ENCODE measurements at regions not wholly inside any gene's neighbourhood (a gene's known extent, or its start where the extent isn't known, plus 50 kb on each side); places are given as distances from the start of the nearest gene placed in this dataset.

- Histone ChIP-seq H3K27ac (replicated peaks in 1 of 4) (no peak overlapping the region), H3K4me1 (peaks cover 0 to 11% (median 7%) of the 10 kb centered on the region in 4 donors), H3K27me3 (peaks cover 0 to 21% (median 0%) of the 10 kb centered on the region in 4 donors), H3K4me3 (no peak overlapping the region), H3K9me3 (no peaks in the 10 kb centered on the region), H3K36me3 (no peaks in the 10 kb centered on the region)
- WGBS: 90% methylated on average over 10 of the region's 19 CpGs
- intact Hi-C loops (cut with DNase I): no loop called here
- TF ChIP-seq CTCF (IDR thresholded peaks at IDR 0.05) (no peak), POLR2A (IDR thresholded peaks at IDR 0.05; ENCODE audit: low read depth) (no peak), POLR2AphosphoS5 (IDR thresholded peaks at IDR 0.05) (no peak)
- DNase-seq (ENCODE audit: extremely low spot score): no peak
Measured at GRCh38 chr1:10936998-10937901, 75.2 kb upstream of the TARDBP start.

- Histone ChIP-seq H3K4me1 (peaks cover 3 to 21% (median 11%) of the 10 kb centered on the region in 4 donors), H3K9me3 (no peaks in the 10 kb centered on the region), H3K36me3 (no peaks in the 10 kb centered on the region), H3K27me3 (peaks cover 0 to 20% (median 0%) of the 10 kb centered on the region in 4 donors), H3K27ac (replicated peaks in 1 of 4) (no peak overlapping the region), H3K4me3 (no peak overlapping the region)
- no peak for DNase-seq (ENCODE audit: extremely low spot score)
- no peak for TF ChIP-seq EP300 (IDR thresholded peaks at IDR 0.05)
- no peak for TF ChIP-seq POLR2A (IDR thresholded peaks at IDR 0.05; ENCODE audit: low read depth)
- no peak for TF ChIP-seq POLR2AphosphoS5 (IDR thresholded peaks at IDR 0.05)
- TF ChIP-seq CTCF (IDR thresholded peaks at IDR 0.05): no peak
- WGBS: 93% methylated on average over 12 of the region's 17 CpGs
- intact Hi-C loops (cut with DNase I): no loop called here
Measured at GRCh38 chr1:10938741-10939417, 73.6 kb upstream of the TARDBP start.

- Histone ChIP-seq H3K4me3 (no peak overlapping the region), H3K27me3 (peaks cover 0 to 10% (median 0%) of the 10 kb centered on the region in 4 donors), H3K9me3 (no peaks in the 10 kb centered on the region), H3K27ac (replicated peaks in 1 of 4) (no peak overlapping the region), H3K4me1 (peaks cover 10 to 30% (median 20%) of the 10 kb centered on the region in 4 donors), H3K36me3 (no peaks in the 10 kb centered on the region)
- DNase-seq (ENCODE audit: extremely low spot score): no peak
- WGBS: 53% methylated on average over 20 of the region's 20 CpGs
- no peak for TF ChIP-seq EP300 (IDR thresholded peaks at IDR 0.05)
- no peak for TF ChIP-seq POLR2A (IDR thresholded peaks at IDR 0.05; ENCODE audit: low read depth)
- TF ChIP-seq CTCF (IDR thresholded peaks at IDR 0.05): no peak
- no peak for TF ChIP-seq POLR2AphosphoS5 (IDR thresholded peaks at IDR 0.05)
- intact Hi-C loops (cut with DNase I): no loop called here
Measured at GRCh38 chr1:10939654-10940450, 72.6 kb upstream of the TARDBP start.

GRCh38 chr1:10940451-10940804 is 72.0 kb upstream of the TARDBP start:
- TF ChIP-seq POLR2A (IDR thresholded peaks at IDR 0.05; ENCODE audit: low read depth) (no peak), CTCF (IDR thresholded peaks at IDR 0.05) (no peak), POLR2AphosphoS5 (IDR thresholded peaks at IDR 0.05) (no peak), EP300 (IDR thresholded peaks at IDR 0.05) (no peak)
- WGBS: 95% methylated on average over 3 of the region's 5 CpGs
- no peak overlapping the region for H3K27ac ChIP-seq (replicated peaks in 1 of 4)
- peaks cover 10 to 30% (median 20%) of the 10 kb centered on the region in 4 donors for H3K4me1 ChIP-seq
- H3K36me3 ChIP-seq: no peaks in the 10 kb centered on the region
- no peaks in the 10 kb centered on the region for H3K9me3 ChIP-seq
- no peak overlapping the region for H3K4me3 ChIP-seq
- peaks cover 0 to 7% (median 0%) of the 10 kb centered on the region in 4 donors for H3K27me3 ChIP-seq
- no peak for DNase-seq (ENCODE audit: extremely low spot score)
- intact Hi-C loops (cut with DNase I): no loop called here

Measured in esophagus muscularis mucosa (tissue), 4 donors.